Skeletal muscle satellite cell (primary cell): ENCODE measurements at regions not wholly inside any gene's neighbourhood (a gene's known extent, or its start where the extent isn't known, plus 50 kb on each side); places are given as distances from the start of the nearest gene placed in this dataset.
"Not testable (repeated sequence)": the region's sequence is repeated elsewhere in the genome, so short reads cannot be mapped to it uniquely, and the experiment has no call there.

Experiments used
- H3K27me3 ChIP-seq: 2 replicates; pipeline ENCODE4 v1.7.0; 2013; ENCODE audit warnings: low read length; ENCODE audit not compliant: control insufficient read depth, insufficient read depth
- H3K36me3 ChIP-seq: 2 replicates; pipeline ENCODE4 v1.7.0; 2013; ENCODE audit warnings: mild to moderate bottlenecking, control low read depth, low read length; ENCODE audit not compliant: insufficient read depth
- H3K4me1 ChIP-seq: 2 replicates; pipeline ENCODE4 v1.7.0; 2013; ENCODE audit warnings: low read length; ENCODE audit not compliant: control insufficient read depth, insufficient read depth
- H3K4me2 ChIP-seq: 2 replicates; pipeline ENCODE4 v1.7.0; 2013; ENCODE audit warnings: mild to moderate bottlenecking, low read length
- H3K4me3 ChIP-seq: 2 replicates; pipeline ENCODE4 v1.7.0; 2013; ENCODE audit warnings: low read length
- H3K9ac ChIP-seq: 2 replicates; pipeline ENCODE4 v1.7.0; 2013; ENCODE audit warnings: mild to moderate bottlenecking, low read depth, low read length, moderate library complexity
- H3K9me3 ChIP-seq: replicated peaks from 2 replicates; pipeline ENCODE4 v1.7.0; 2013; ENCODE audit warnings: mild to moderate bottlenecking, control low read depth, low read length

- Histone ChIP-seq H3K4me3 (no peak overlapping the region), H3K36me3 (no peaks in the 10 kb centered on the region), H3K4me2 (no peak overlapping the region), H3K9me3 (no peaks in the 10 kb centered on the region), H3K4me1 (no peaks in the 10 kb centered on the region), H3K27me3 (no peaks in the 10 kb centered on the region), H3K9ac (no peak overlapping the region)
Measured at GRCh38 chr16:66036793-66037715, 329.4 kb upstream of the CDH5 start.

DNA sequence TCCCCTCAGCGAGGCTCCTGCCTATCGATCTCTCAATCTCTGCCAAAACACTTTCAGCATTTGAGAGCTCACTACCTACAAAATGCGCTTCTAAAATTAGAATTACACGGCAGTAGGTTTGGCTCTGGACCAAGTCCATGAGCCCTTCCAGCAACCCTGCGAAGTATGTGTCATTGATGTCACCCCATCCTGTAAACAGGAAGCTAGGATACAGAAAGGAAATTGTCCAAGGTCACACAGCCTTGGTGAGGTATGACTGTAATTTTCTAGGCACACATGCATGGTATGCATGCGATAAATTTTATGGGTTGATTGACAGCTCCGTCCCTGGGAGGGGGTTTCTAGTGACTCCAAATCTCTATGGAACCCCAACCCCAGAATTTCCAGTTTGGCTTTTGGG, 330.3 kb upstream of the CDH5 start:
- Histone ChIP-seq H3K4me3 (no peak overlapping the region), H3K4me1 (no peaks in the 10 kb centered on the region), H3K9ac (no peak overlapping the region), H3K4me2 (no peak overlapping the region), H3K36me3 (no peaks in the 10 kb centered on the region), H3K27me3 (no peaks in the 10 kb centered on the region), H3K9me3 (no peaks in the 10 kb centered on the region)

GRCh38 chr16:66035096-66035495, 331.4 kb upstream of the CDH5 start:
- Histone ChIP-seq H3K9ac (no peak overlapping the region), H3K4me3 (no peak overlapping the region), H3K4me2 (no peak overlapping the region), H3K4me1 (no peaks in the 10 kb centered on the region), H3K36me3 (no peaks in the 10 kb centered on the region), H3K27me3 (no peaks in the 10 kb centered on the region), H3K9me3 (no peaks in the 10 kb centered on the region)

DNA sequence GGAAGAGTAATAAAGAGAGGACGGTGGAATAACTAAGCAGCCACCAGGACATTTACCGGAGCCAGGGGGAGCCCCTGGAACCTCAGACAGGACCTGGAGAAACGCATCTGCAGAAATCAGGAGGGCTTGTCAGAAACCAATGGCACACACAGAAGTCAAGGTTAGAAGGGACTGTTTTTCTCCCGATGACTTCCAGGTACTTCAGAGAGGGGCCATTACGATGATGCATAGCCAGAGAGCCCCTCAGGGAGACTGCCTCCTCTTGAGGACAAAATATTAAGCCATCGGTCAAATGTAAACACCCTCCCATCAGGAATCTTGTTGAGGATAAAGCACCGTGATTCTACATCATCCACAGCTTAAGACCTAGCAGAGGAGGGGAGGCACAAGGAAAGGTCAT, 333.6 kb upstream of the CDH5 start:
- Histone ChIP-seq H3K27me3 (no peaks in the 10 kb centered on the region), H3K4me2 (no peak overlapping the region), H3K4me3 (no peak overlapping the region), H3K36me3 (no peaks in the 10 kb centered on the region), H3K9ac (no peak overlapping the region), H3K4me1 (no peaks in the 10 kb centered on the region), H3K9me3 (no peaks in the 10 kb centered on the region)

DNA sequence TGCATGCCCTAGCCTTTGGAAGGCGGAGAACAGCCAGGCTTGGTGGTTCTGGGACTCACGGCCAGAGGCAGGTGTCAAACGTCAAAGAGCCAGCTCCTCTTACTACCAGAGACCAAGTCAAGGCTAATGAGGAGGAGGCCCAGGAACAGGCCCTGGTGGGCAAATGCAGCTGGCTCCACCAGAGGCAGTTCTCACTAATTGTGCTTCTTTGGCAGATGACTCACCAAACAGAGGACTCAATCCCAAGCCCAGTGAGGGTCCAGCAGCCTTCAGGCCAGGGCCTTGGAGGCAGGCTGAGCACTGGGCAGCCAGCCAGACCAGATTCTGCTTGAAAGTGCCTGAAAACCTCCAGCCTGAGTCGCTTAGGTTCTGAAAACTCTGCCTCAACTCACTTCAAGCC, 336.5 kb upstream of the CDH5 start:
- Histone ChIP-seq H3K9ac (no peak overlapping the region), H3K27me3 (no peaks in the 10 kb centered on the region), H3K9me3 (no peaks in the 10 kb centered on the region), H3K36me3 (no peaks in the 10 kb centered on the region), H3K4me3 (no peak overlapping the region), H3K4me1 (no peaks in the 10 kb centered on the region), H3K4me2 (no peak overlapping the region)

DNA sequence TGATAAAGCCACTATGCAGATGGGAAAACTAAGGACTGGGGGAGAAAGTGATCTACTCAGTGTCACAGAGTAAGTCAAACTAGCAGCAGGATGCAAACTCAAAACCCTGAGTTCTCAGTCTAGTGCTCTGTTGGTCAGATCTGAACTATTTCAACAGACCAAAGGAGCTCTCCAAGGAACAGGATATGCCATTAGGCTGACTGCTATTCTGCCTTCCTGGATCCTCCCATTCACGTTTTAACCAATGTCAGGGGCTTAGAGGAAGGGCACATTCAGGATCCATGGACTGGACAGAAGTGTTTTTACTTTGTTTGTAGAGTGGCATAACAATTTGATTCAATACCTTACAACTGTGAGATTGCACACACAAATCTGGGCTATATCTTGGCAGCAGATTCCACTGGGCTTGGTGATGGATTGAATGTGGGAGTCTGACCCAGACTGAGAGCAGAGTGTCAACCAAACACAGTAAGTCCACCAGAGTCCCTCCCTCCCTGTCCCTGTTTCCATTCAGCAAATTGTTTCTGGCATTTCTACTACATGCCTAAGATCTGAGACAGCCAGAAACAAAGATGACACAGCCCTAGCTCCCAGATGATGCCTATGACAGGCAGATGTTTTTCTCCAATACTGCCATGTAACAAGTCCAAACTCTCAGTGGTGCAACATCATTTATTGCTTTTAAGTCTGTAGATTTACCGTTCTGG, 337.8 kb upstream of the CDH5 start:
- Histone ChIP-seq H3K36me3 (no peaks in the 10 kb centered on the region), H3K4me1 (no peaks in the 10 kb centered on the region), H3K27me3 (no peaks in the 10 kb centered on the region), H3K4me3 (no peak overlapping the region), H3K9me3 (no peaks in the 10 kb centered on the region), H3K4me2 (no peak overlapping the region), H3K9ac (no peak overlapping the region)

DNA sequence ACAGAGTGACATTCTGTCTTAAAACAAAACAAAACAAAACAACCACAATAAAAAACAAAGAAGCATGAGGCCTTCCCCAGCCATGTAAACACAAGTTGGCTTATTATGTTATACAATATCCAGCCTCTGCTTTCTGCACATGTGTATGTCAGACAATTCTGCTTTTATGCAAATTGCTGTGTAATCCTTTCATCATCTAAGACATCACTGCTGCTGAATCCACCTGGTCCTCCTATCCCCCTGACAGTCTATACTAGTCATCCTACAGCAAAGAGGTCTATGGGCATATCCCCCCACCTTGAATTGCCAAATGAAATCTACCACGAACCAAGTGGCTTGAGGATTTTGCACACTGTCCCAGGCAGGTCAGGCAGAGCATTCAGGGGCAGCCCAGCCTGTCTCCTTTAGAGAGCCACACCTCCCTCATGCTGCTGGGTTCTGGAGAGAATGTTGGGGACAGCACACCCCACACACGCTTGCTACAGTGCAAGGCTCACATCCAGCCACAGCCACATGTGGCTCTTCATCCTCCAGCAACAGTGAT, 339.6 kb upstream of the CDH5 start:
- Histone ChIP-seq H3K27me3 (no peaks in the 10 kb centered on the region), H3K4me3 (no peak overlapping the region), H3K36me3 (no peaks in the 10 kb centered on the region), H3K9me3 (no peaks in the 10 kb centered on the region), H3K4me1 (no peaks in the 10 kb centered on the region), H3K9ac (no peak overlapping the region), H3K4me2 (no peak overlapping the region)

GRCh38 chr16:66026211-66026610, 340.3 kb upstream of the CDH5 start:
- no peaks in the 10 kb centered on the region for H3K27me3 ChIP-seq
- no peaks in the 10 kb centered on the region for H3K36me3 ChIP-seq
- no peak overlapping the region for H3K9ac ChIP-seq
- H3K4me2 ChIP-seq, result no peak overlapping the region
- H3K4me3 ChIP-seq, result no peak overlapping the region
- no peaks in the 10 kb centered on the region for H3K4me1 ChIP-seq
- no peaks in the 10 kb centered on the region for H3K9me3 ChIP-seq

GRCh38 chr16:66025751-66026150, 340.7 kb upstream of the CDH5 start:
- no peaks in the 10 kb centered on the region for H3K9me3 ChIP-seq
- H3K4me1 ChIP-seq, result no peaks in the 10 kb centered on the region
- no peaks in the 10 kb centered on the region for H3K27me3 ChIP-seq
- H3K36me3 ChIP-seq, result no peaks in the 10 kb centered on the region
- H3K9ac ChIP-seq, result no peak overlapping the region
- no peak overlapping the region for H3K4me2 ChIP-seq
- H3K4me3 ChIP-seq, result no peak overlapping the region

- not testable (repeated sequence) for H3K4me1 ChIP-seq, H3K4me2 ChIP-seq, H3K9me3 ChIP-seq, H3K27me3 ChIP-seq, H3K4me3 ChIP-seq, H3K9ac ChIP-seq, H3K36me3 ChIP-seq
Measured at GRCh38 chr16:66024567-66024966, 341.9 kb upstream of the CDH5 start.

DNA sequence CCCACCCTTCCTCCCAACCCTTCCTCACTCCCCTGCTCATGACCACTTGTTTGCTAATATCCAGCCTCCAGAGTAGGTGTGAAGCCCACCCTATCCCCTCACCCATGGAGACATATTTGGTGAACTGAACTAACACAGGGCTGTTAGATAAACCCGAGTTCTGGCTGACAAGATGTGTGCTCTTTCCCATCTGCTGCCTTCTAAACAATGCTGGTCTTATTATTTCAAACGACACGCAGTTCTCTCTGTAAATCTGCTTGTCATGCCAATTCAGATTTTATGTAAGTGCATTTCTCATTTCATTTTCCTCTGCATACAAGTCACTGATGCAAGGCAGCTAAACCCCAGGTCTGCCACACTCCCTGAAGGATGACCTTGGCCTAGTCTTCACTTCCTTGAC, 343.0 kb upstream of the CDH5 start:
- Histone ChIP-seq H3K27me3 (no peaks in the 10 kb centered on the region), H3K9ac (no peak overlapping the region), H3K9me3 (no peaks in the 10 kb centered on the region), H3K4me3 (no peak overlapping the region), H3K36me3 (no peaks in the 10 kb centered on the region), H3K4me2 (no peak overlapping the region), H3K4me1 (no peaks in the 10 kb centered on the region)
